Astrocyte (in vitro differentiated cells and primary cell): ENCODE measurements at regions not wholly inside any gene's neighbourhood (a gene's known extent, or its start where the extent isn't known, plus 50 kb on each side); places are given as distances from the start of the nearest gene placed in this dataset.

Experiments used
- EZH2 ChIP-seq: IDR thresholded peaks from 2 replicates; pipeline ENCODE4 v1.6.1; 2012; ENCODE audit warnings: mild to moderate bottlenecking, low read length, inconsistent platforms; ENCODE audit not compliant: insufficient read depth
- TF ChIP-seq, protein P1 (sequence below): IDR thresholded peaks from 2 replicates; pipeline ENCODE4 v1.5.1; 2011; ENCODE audit warnings: low read depth, mild to moderate bottlenecking, inconsistent platforms, low read length, moderate library complexity; ENCODE audit not compliant: insufficient read depth

DNA sequence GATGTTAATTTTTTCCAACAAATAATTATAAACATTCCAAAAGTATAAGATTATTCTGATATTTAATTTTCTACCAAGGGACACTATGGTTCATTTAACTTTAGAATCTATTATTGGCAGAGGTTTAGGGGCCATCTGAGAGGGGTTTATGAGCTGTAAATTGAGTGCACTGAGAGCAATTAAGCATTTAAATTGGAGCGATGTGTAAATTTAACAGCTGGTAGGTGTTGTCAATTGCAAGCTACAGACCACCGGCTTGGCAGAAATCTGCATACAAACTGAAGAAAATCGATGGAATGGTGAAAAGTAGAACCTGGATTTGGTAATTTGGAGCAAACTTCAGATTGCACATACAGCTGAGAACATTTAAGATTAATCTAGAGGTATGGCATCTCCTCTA lies 55.8 kb upstream of the MTF2 start:
- TF ChIP-seq, protein P1, sequence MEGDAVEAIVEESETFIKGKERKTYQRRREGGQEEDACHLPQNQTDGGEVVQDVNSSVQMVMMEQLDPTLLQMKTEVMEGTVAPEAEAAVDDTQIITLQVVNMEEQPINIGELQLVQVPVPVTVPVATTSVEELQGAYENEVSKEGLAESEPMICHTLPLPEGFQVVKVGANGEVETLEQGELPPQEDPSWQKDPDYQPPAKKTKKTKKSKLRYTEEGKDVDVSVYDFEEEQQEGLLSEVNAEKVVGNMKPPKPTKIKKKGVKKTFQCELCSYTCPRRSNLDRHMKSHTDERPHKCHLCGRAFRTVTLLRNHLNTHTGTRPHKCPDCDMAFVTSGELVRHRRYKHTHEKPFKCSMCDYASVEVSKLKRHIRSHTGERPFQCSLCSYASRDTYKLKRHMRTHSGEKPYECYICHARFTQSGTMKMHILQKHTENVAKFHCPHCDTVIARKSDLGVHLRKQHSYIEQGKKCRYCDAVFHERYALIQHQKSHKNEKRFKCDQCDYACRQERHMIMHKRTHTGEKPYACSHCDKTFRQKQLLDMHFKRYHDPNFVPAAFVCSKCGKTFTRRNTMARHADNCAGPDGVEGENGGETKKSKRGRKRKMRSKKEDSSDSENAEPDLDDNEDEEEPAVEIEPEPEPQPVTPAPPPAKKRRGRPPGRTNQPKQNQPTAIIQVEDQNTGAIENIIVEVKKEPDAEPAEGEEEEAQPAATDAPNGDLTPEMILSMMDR, result no peak
- TF ChIP-seq EZH2, result no peak
